GM23338 (cell line): ENCODE measurements at regions not wholly inside any gene's neighbourhood (a gene's known extent, or its start where the extent isn't known, plus 50 kb on each side); places are given as distances from the start of the nearest gene placed in this dataset.

ENCODE experiments used
- ATAC-seq: fragments of 200-7000 bp; cut with Tn5 transposase; 3 replicates; pipeline ENCODE4 v1.9.1; 2020
- DNase-seq: peaks from one replicate; pipeline ENCODE4 v3.0.0-alpha.2; 2015; ENCODE audit warnings: low spot score
- H2AFZ ChIP-seq: fragments of 200-600 bp; sonication (generic); 2 replicates; pipeline ENCODE4 v1.8.0; 2016; ENCODE audit warnings: antibody characterized with exemption, mild to moderate bottlenecking, moderate library complexity
- H3F3A ChIP-seq: fragments of 200-600 bp; sonication (generic); replicated peaks from 2 replicates; pipeline ENCODE4 v1.8.0; 2017; ENCODE audit warnings: antibody characterized with exemption, mixed run types, low read depth
- H3K27ac ChIP-seq: fragments of 200-600 bp; sonication (generic); 2 replicates; pipeline ENCODE4 v1.6.1; 2016; ENCODE audit warnings: low read depth
- H3K27me3 ChIP-seq: fragments of 200-600 bp; sonication (generic); 2 replicates; pipeline ENCODE4 v1.8.0; 2016; ENCODE audit warnings: mild to moderate bottlenecking, mixed run types, moderate library complexity; ENCODE audit not compliant: insufficient read depth
- H3K36me3 ChIP-seq: fragments of 200-600 bp; sonication (generic); 2 replicates; pipeline ENCODE4 v1.8.0; 2016; ENCODE audit warnings: mild to moderate bottlenecking; ENCODE audit not compliant: insufficient read depth
- H3K4me1 ChIP-seq: fragments of 200-600 bp; sonication (generic); 2 replicates; pipeline ENCODE4 v1.8.0; 2016; ENCODE audit warnings: mild to moderate bottlenecking, moderate library complexity; ENCODE audit not compliant: insufficient read depth
- H3K4me2 ChIP-seq: fragments of 200-600 bp; sonication (generic); 2 replicates; pipeline ENCODE4 v1.7.1; 2017; ENCODE audit warnings: mixed run types
- H3K4me3 ChIP-seq: fragments of 200-600 bp; sonication (generic); 2 replicates; pipeline ENCODE4 v1.6.1; 2016; ENCODE audit warnings: mixed run types
- H3K79me2 ChIP-seq: fragments of 200-600 bp; sonication (generic); replicated peaks from 2 replicates; pipeline ENCODE4 v1.8.0; 2017; ENCODE audit warnings: mild to moderate bottlenecking; ENCODE audit not compliant: insufficient read depth
- H3K9me2 ChIP-seq: fragments of 200-600 bp; sonication (generic); 2 replicates; pipeline ENCODE4 v1.8.0; 2017; ENCODE audit not compliant: insufficient read depth
- H4K20me1 ChIP-seq: fragments of 200-600 bp; sonication (generic); replicated peaks from 2 replicates; pipeline ENCODE4 v1.8.0; 2017; ENCODE audit warnings: mild to moderate bottlenecking; ENCODE audit not compliant: insufficient read depth
- H3K27ac Mint-ChIP-seq: 2 replicates; pipeline ENCODE4 v1.8.0; 2020; ENCODE audit warnings: inconsistent platforms, mild to moderate bottlenecking, moderate library complexity, mixed read lengths
- H3K27me3 Mint-ChIP-seq: 3 replicates; pipeline ENCODE4 v1.8.0; 2022; ENCODE audit warnings: low read depth, mild to moderate bottlenecking, moderate library complexity, mixed read lengths, inconsistent platforms; ENCODE audit not compliant: insufficient read depth, poor library complexity
- H3K36me3 Mint-ChIP-seq: 3 replicates; pipeline ENCODE4 v1.8.0; 2021; ENCODE audit warnings: low read depth, mild to moderate bottlenecking, inconsistent platforms, moderate library complexity, mixed read lengths
- H3K4me1 Mint-ChIP-seq: 3 replicates; pipeline ENCODE4 v1.8.0; 2020; ENCODE audit warnings: mild to moderate bottlenecking, inconsistent platforms, mixed read lengths
- H3K4me3 Mint-ChIP-seq: 3 replicates; pipeline ENCODE4 v1.8.0; 2021; ENCODE audit warnings: moderate library complexity, mild to moderate bottlenecking, inconsistent platforms, mixed read lengths
- H3K9me3 Mint-ChIP-seq: 3 replicates; pipeline ENCODE4 v1.8.0; 2020; ENCODE audit warnings: moderate library complexity, mild to moderate bottlenecking, inconsistent platforms, mixed read lengths
- CREB1 ChIP-seq: fragments of 250-450 bp; sonication (Bioruptor Pico); IDR thresholded peaks from 2 replicates; pipeline ENCODE4 v1.5.0; 2020; ENCODE audit warnings: low read depth, mild to moderate bottlenecking, moderate library complexity
- CTCF ChIP-seq, 2 experiments: fragments of 200-600 bp in 1 of 2; sonication (generic) in 1 of 2; conservative IDR thresholded peaks; 2 replicates each; pipeline versions ENCODE4 v1.5.1 to v1.6.1; 2016 to 2017; ENCODE audit warnings: antibody characterized with exemption in 2 of 2, low read depth in 2 of 2, mild to moderate bottlenecking in 2 of 2, moderate library complexity in 1 of 2
- ETS1 ChIP-seq: IDR thresholded peaks from 2 replicates; pipeline ENCODE4 v1.6.1; 2016; ENCODE audit warnings: antibody characterized with exemption
- EZH2 ChIP-seq: fragments of 200-600 bp; sonication (generic); IDR thresholded peaks from one replicate; pipeline ENCODE4 v1.8.0; 2017; ENCODE audit warnings: antibody characterized with exemption, mild to moderate bottlenecking, low read depth; ENCODE audit not compliant: unreplicated experiment
- EZH2phosphoT487 ChIP-seq: fragments of 200-600 bp; sonication (generic); IDR thresholded peaks from one replicate; pipeline ENCODE4 v1.8.1; 2018; ENCODE audit warnings: antibody characterized with exemption; ENCODE audit not compliant: unreplicated experiment
- JUNB ChIP-seq: IDR thresholded peaks from one replicate; pipeline ENCODE4 v1.6.1; 2016; ENCODE audit warnings: antibody characterized with exemption; ENCODE audit not compliant: unreplicated experiment
- NANOG ChIP-seq: IDR thresholded peaks from 2 replicates; pipeline ENCODE4 v1.6.1; 2016; ENCODE audit warnings: antibody characterized with exemption, borderline replicate concordance
- POLR2AphosphoS5 ChIP-seq: IDR thresholded peaks from 2 replicates; pipeline ENCODE4 v1.6.1; 2016; ENCODE audit warnings: antibody characterized with exemption, low read depth
- REST ChIP-seq: IDR thresholded peaks from one replicate; pipeline ENCODE4 v1.6.1; 2018; ENCODE audit warnings: antibody characterized with exemption; ENCODE audit not compliant: unreplicated experiment
- STAT1 ChIP-seq: IDR thresholded peaks from one replicate; pipeline ENCODE4 v1.6.1; 2016; ENCODE audit warnings: antibody characterized with exemption; ENCODE audit not compliant: unreplicated experiment
- ZNF114 ChIP-seq: fragments of 250-450 bp; sonication (Bioruptor Pico); IDR thresholded peaks from 2 replicates; pipeline ENCODE4 v1.5.0; 2020; ENCODE audit warnings: mild to moderate bottlenecking, moderate library complexity
- ZNF331 ChIP-seq: fragments of 250-450 bp; sonication (Bioruptor Pico); IDR thresholded peaks from 2 replicates; pipeline ENCODE4 v1.5.0; 2020; ENCODE audit warnings: low read depth, mild to moderate bottlenecking, moderate library complexity

GRCh38 chr10:83760142-83760541 is 379.2 kb upstream of the GHITM start (continued):
- TF ChIP-seq REST = no peak
- TF ChIP-seq STAT1 = no peak
- no peak for TF ChIP-seq ETS1
- TF ChIP-seq EZH2 = no peak
- no peak for TF ChIP-seq ZNF331
- 0 out of 2 replicates have a peak, but pooled peaks have one; percentile 37 for TF ChIP-seq NANOG
- TF ChIP-seq ZNF114 (CRISPR knock-in tag) = no peak
- TF ChIP-seq CREB1 (CRISPR knock-in tag) = no peak
- TF ChIP-seq EZH2phosphoT487 = no peak
- TF ChIP-seq POLR2AphosphoS5 = 0 out of 2 replicates have a peak, but pooled peaks have one; percentile 13

- no peak overlapping the region for H2AFZ ChIP-seq
- no peaks in the 10 kb centered on the region for H3K36me3 Mint-ChIP-seq
- H3K9me3 Mint-ChIP-seq = peaks cover 3% of the 10 kb centered on the region; the same call in 2 of the 3 replicates
- H3K27me3 Mint-ChIP-seq = peaks cover 20% of the 10 kb centered on the region
- H3K36me3 ChIP-seq = no peaks in the 10 kb centered on the region; the same call in 1 of the 2 replicates
- no peak overlapping the region for H3K27ac Mint-ChIP-seq
- no peaks in the 10 kb centered on the region for H3F3A ChIP-seq
- H3K79me2 ChIP-seq = no peaks in the 10 kb centered on the region
- peaks cover 38% of the 10 kb centered on the region for H3K27me3 ChIP-seq
- no peaks in the 10 kb centered on the region for H3K9me2 ChIP-seq
- DNase-seq (peak; percentile 15), ATAC-seq (no peak)
- no peak overlapping the region for H3K4me3 Mint-ChIP-seq
- no peak overlapping the region for H3K4me2 ChIP-seq
- no peak overlapping the region for H3K27ac ChIP-seq
- H3K4me1 ChIP-seq = peaks cover 13% of the 10 kb centered on the region
- peaks cover 22% of the 10 kb centered on the region for H3K4me1 Mint-ChIP-seq
- no peaks in the 10 kb centered on the region for H4K20me1 ChIP-seq
- H3K4me3 ChIP-seq = no peak overlapping the region
- TF ChIP-seq JUNB (no peak), STAT1 (no peak), CTCF (conservative IDR thresholded peaks at IDR 0.05; ENCODE audit: low read depth in 2 of 2) (no peak), EZH2phosphoT487 (no peak), REST (no peak), POLR2AphosphoS5 (no peak), ZNF114 (CRISPR knock-in tag) (no peak), NANOG (no peak), ZNF331 (no peak)
Measured at GRCh38 chr10:83764666-83765065, 374.6 kb upstream of the GHITM start.
